Activated T-cell treated with anti-CD3 and anti-CD28 coated beads for 48 hours (primary cell): ENCODE measurements at regions not wholly inside any gene's neighbourhood (a gene's known extent, or its start where the extent isn't known, plus 50 kb on each side); places are given as distances from the start of the nearest gene placed in this dataset.

ENCODE experiments used
- DNase-seq: peaks from one replicate; pipeline ENCODE4 v3.0.0-alpha.2; 2020; ENCODE audit warnings: low read depth

DNA sequence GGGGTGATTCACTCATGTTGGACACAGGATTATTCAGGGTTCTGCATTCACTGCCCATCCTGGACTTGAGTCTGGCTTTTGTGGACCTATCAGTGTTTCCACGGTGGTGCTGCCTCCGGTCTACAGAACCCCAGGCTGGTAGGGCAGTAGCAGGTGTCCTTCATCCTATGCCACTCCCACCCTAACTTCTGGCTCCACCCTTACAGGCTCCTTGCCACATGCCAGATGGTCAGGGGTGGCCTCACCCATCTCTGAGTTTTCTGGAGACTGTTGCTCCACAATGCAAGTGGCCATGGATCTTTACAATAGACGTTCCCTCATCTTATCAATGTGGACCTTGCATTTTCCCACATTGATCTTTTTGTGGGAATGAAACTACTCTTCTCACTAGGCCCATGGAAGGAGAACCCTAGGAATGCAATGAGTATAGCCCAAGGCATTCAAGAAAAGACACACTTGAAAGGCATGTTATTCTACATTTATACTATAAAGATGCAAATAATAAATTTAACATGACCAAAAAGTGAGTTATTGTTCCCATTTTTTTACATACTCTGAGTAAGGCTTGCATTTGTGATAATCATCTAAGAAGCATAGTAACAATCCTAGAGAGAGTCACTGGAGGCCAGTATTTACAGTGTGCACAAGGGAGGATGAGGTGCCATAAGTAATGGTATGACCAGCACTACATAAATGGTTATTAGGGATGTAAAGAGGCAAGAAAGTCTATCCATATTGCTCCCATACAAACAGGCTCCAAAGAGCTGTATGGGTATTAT lies 57.4 kb upstream of the ADO start:
- DNase-seq, result no peak

DNA sequence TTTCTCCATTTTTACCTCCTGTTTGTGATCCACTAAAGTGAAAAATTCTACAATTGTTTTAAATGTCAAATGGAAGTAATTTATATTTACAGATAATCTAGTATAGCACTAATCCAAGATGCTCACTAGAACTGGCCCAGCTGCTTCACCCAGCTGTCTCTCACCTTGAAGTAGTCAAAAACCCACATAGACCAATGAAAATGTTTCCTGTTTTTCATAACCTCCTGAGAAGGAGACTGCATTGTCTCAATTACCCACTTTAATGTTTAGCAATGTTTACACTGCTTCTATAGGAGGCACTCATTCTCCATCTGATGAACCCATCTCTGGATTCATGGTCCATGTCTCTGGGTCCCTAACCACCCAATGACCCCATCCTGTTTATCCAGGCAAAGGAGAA lies 56.1 kb upstream of the ADO start:
- no peak for DNase-seq

DNA sequence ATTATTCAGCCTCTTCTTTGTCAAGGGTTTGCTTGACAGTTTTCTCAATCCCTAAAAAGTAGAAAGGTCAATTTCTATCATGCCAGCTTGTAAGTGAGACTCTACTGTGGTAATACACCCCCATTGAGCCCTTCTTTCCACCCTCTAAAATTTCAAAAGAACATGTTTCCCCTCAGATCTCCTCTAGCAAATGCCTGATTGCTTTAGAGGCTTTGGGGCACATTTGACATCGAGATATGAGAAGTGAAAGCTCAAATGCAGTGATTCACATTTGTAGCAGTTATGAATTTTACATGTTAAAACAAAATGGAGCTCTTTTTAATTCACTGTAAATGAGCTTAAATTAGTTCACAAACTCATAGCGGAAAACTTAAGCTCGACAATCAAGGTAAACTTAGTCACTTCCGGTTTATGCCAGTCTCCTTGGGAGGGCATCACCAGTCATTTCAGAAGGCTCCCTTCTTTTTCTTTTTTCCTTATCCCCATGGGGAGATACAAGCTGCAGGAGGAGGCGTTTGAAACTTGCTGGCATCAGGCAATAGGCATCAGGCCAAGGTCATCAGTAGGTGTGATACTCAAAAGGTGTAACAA lies 55.3 kb upstream of the ADO start:
- DNase-seq, result no peak
